GM21825 (cell line): ENCODE measurements at regions not wholly inside any gene's neighbourhood (a gene's known extent, or its start where the extent isn't known, plus 50 kb on each side); places are given as distances from the start of the nearest gene placed in this dataset.
"Not testable (repeated sequence)": the region's sequence is repeated elsewhere in the genome, so short reads cannot be mapped to it uniquely, and the experiment has no call there.

Experiments
- ATAC-seq: cut with Tn5 transposase; IDR thresholded peaks from one replicate; pipeline ENCODE4 v1.9.1; 2021; ENCODE audit warnings: mild to moderate bottlenecking, moderate library complexity; ENCODE audit not compliant: unreplicated experiment

GRCh38 chr9:104980039-104980654, 52.2 kb upstream of the ABCA1 start:
- no peak for ATAC-seq

GRCh38 chr9:104981543-104982129, 53.7 kb upstream of the ABCA1 start:
- no peak for ATAC-seq

GRCh38 chr9:104982543-104982942, 54.6 kb upstream of the ABCA1 start:
- ATAC-seq: no peak

- no peak for ATAC-seq
Measured at GRCh38 chr9:104983491-104983890, 55.5 kb upstream of the ABCA1 start.

GRCh38 chr9:104984121-104984520, 56.2 kb upstream of the ABCA1 start:
- ATAC-seq: no peak

GRCh38 chr9:104984542-104984941, 56.6 kb upstream of the ABCA1 start:
- no peak for ATAC-seq

GRCh38 chr9:104984948-104985347, 57.0 kb upstream of the ABCA1 start:
- ATAC-seq: no peak

- ATAC-seq: no peak
Measured at GRCh38 chr9:104986096-104986495, 58.1 kb upstream of the ABCA1 start.

GRCh38 chr9:104987743-104988142, 59.8 kb upstream of the ABCA1 start:
- ATAC-seq: no peak

GRCh38 chr9:104988539-104988938, 60.6 kb upstream of the ABCA1 start:
- ATAC-seq: no peak

- ATAC-seq: peak; percentile 90
Measured at GRCh38 chr9:104991144-104991953, 63.4 kb upstream of the ABCA1 start.

- no peak for ATAC-seq
Measured at GRCh38 chr9:104992659-104993058, 64.7 kb upstream of the ABCA1 start.

GRCh38 chr9:104993291-104993963, 65.5 kb upstream of the ABCA1 start:
- no peak for ATAC-seq

- no peak for ATAC-seq
Measured at GRCh38 chr9:104997536-104997935, 69.6 kb upstream of the ABCA1 start.

GRCh38 chr9:104999136-104999535, 71.2 kb upstream of the ABCA1 start:
- no peak for ATAC-seq

GRCh38 chr9:105000529-105000928, 72.6 kb upstream of the ABCA1 start:
- ATAC-seq: not testable (repeated sequence)

- no peak for ATAC-seq
Measured at GRCh38 chr9:105004466-105005090, 76.6 kb upstream of the ABCA1 start.

- ATAC-seq: no peak
Measured at GRCh38 chr9:105005186-105005585, 77.2 kb upstream of the ABCA1 start.

GRCh38 chr9:105006514-105006913, 78.6 kb upstream of the ABCA1 start:
- ATAC-seq: no peak

GRCh38 chr9:105007143-105007542, 79.2 kb upstream of the ABCA1 start:
- ATAC-seq: no peak

- ATAC-seq: not testable (repeated sequence)
Measured at GRCh38 chr9:105010089-105010488, 82.1 kb upstream of the ABCA1 start.
